ENCODE measurements at regions not wholly inside any gene's neighbourhood (a gene's known extent, or its start where the extent isn't known, plus 50 kb on each side); places are given as distances from the start of the nearest gene placed in this dataset.

GRCh38 chr2:238726670-238727584 lies 121.0 kb upstream of the TWIST2 start:
- TF ChIP-seq CTCF (IDR thresholded peaks at IDR 0.05; ENCODE audit: low read length, missing control alignments): no peak
- no peak for DNase-seq (ENCODE audit: low read depth)

GRCh38 chr2:238727585-238728329 lies 120.1 kb upstream of the TWIST2 start:
- H3K4me3 ChIP-seq (replicated peaks; ENCODE audit: low read depth, low read length): no peak overlapping the region
- DNase-seq (ENCODE audit: low read depth): peak; percentile 45
- TF ChIP-seq CTCF (IDR thresholded peaks at IDR 0.05; ENCODE audit: low read length, missing control alignments): no peak

More at GRCh38 chr2:238726670-238727584, 121.0 kb upstream of the TWIST2 start:
- no peak overlapping the region for H3K4me3 ChIP-seq (replicated peaks; ENCODE audit: low read depth, low read length)

GRCh38 chr2:238728330-238729260 lies 119.3 kb upstream of the TWIST2 start:
- no peak for TF ChIP-seq CTCF (IDR thresholded peaks at IDR 0.05; ENCODE audit: low read length, missing control alignments)
- peak; percentile 81 for DNase-seq (ENCODE audit: low read depth)
- no peak overlapping the region for H3K4me3 ChIP-seq (replicated peaks; ENCODE audit: low read depth, low read length)

- DNase-seq (ENCODE audit: low read depth): no peak
- no peak for TF ChIP-seq CTCF (IDR thresholded peaks at IDR 0.05; ENCODE audit: low read length, missing control alignments)
- no peak overlapping the region for H3K4me3 ChIP-seq (replicated peaks; ENCODE audit: low read depth, low read length)
These were observed 118.5 kb upstream of the TWIST2 start for GRCh38 chr2:238729261-238729935.

GRCh38 chr2:238730001-238730669 lies 117.8 kb upstream of the TWIST2 start:
- no peak for DNase-seq (ENCODE audit: low read depth)
- TF ChIP-seq CTCF (IDR thresholded peaks at IDR 0.05; ENCODE audit: low read length, missing control alignments): no peak
- H3K4me3 ChIP-seq (replicated peaks; ENCODE audit: low read depth, low read length): no peak overlapping the region
